SK-N-SH (cell line): ENCODE measurements at regions not wholly inside any gene's neighbourhood (a gene's known extent, or its start where the extent isn't known, plus 50 kb on each side); places are given as distances from the start of the nearest gene placed in this dataset.

Source experiments
- POLR2AphosphoS5 ChIP-seq: IDR thresholded peaks from 2 replicates; pipeline ENCODE4 v1.6.1; 2012; ENCODE audit warnings: low read depth, low read length
- TF ChIP-seq, protein P1 (sequence below): fragments of 200-600 bp; sonication (generic); IDR thresholded peaks from 2 replicates; pipeline ENCODE4 v1.6.1; 2017; ENCODE audit warnings: antibody characterized with exemption, mild to moderate bottlenecking, moderate library complexity
- TF ChIP-seq, protein P2 (sequence below): IDR thresholded peaks from 2 replicates; pipeline ENCODE4 v1.4.0; 2012; ENCODE audit warnings: low read depth
- TF ChIP-seq, protein P3 (sequence below): IDR thresholded peaks from 2 replicates; pipeline ENCODE4 v1.4.0; 2012; ENCODE audit warnings: low read depth, borderline replicate concordance

DNA sequence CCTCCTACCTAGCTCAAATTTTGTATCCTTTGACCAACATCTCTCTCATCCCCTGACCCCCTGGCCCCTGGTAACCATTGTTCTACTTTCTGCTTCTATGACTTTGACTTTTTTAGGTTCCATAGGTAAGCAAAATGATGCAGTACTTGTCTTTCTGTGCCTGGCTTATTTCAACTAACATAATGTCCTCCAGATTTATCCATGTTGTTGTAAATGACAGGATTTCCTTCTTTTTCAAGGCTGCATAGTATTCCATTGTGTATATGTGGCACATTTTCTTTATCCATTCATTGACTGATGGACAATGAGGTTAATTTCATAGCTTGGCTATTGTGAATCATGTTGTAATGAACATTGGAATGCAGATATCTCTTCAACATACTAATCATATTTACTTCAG, 170.1 kb downstream of the DPY19L2 start:
- TF ChIP-seq, protein P1, sequence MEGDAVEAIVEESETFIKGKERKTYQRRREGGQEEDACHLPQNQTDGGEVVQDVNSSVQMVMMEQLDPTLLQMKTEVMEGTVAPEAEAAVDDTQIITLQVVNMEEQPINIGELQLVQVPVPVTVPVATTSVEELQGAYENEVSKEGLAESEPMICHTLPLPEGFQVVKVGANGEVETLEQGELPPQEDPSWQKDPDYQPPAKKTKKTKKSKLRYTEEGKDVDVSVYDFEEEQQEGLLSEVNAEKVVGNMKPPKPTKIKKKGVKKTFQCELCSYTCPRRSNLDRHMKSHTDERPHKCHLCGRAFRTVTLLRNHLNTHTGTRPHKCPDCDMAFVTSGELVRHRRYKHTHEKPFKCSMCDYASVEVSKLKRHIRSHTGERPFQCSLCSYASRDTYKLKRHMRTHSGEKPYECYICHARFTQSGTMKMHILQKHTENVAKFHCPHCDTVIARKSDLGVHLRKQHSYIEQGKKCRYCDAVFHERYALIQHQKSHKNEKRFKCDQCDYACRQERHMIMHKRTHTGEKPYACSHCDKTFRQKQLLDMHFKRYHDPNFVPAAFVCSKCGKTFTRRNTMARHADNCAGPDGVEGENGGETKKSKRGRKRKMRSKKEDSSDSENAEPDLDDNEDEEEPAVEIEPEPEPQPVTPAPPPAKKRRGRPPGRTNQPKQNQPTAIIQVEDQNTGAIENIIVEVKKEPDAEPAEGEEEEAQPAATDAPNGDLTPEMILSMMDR = no peak
- TF ChIP-seq, protein P2, sequence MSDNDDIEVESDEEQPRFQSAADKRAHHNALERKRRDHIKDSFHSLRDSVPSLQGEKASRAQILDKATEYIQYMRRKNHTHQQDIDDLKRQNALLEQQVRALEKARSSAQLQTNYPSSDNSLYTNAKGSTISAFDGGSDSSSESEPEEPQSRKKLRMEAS = no peak
- TF ChIP-seq, protein P3, sequence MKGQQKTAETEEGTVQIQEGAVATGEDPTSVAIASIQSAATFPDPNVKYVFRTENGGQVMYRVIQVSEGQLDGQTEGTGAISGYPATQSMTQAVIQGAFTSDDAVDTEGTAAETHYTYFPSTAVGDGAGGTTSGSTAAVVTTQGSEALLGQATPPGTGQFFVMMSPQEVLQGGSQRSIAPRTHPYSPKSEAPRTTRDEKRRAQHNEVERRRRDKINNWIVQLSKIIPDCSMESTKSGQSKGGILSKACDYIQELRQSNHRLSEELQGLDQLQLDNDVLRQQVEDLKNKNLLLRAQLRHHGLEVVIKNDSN = no peak
- TF ChIP-seq POLR2AphosphoS5 = no peak
